ENCODE measurements at regions not wholly inside any gene's neighbourhood (a gene's known extent, or its start where the extent isn't known, plus 50 kb on each side); places are given as distances from the start of the nearest gene placed in this dataset.
"Not testable (repeated sequence)": the region's sequence is repeated elsewhere in the genome, so short reads cannot be mapped to it uniquely, and the experiment has no call there.

GRCh38 chr5:40453689-40454088 lies 226.0 kb upstream of the PTGER4 start:
- no peak for TF ChIP-seq CTCF (conservative IDR thresholded peaks at IDR 0.05; ENCODE audit: low read length)
- no peak for DNase-seq (ENCODE audit: low read depth)
- H3K4me3 ChIP-seq (ENCODE audit: low read length): no peak overlapping the region

GRCh38 chr5:40452874-40453624 lies 226.7 kb upstream of the PTGER4 start:
- H3K4me3 ChIP-seq (ENCODE audit: low read length): no peak overlapping the region
- DNase-seq (ENCODE audit: low read depth): no peak
- no peak for TF ChIP-seq CTCF (conservative IDR thresholded peaks at IDR 0.05; ENCODE audit: low read length)

- no peak for TF ChIP-seq CTCF (conservative IDR thresholded peaks at IDR 0.05; ENCODE audit: low read length)
- no peak overlapping the region for H3K4me3 ChIP-seq (ENCODE audit: low read length)
- peak; percentile 6 for DNase-seq (ENCODE audit: low read depth)
Observed at GRCh38 chr5:40447438-40447837, 232.3 kb upstream of the PTGER4 start.

- H3K4me3 ChIP-seq (ENCODE audit: low read length): no peak overlapping the region
- TF ChIP-seq CTCF (conservative IDR thresholded peaks at IDR 0.05; ENCODE audit: low read length): no peak
- peak; percentile 51 for DNase-seq (ENCODE audit: low read depth)
Observed at GRCh38 chr5:40446910-40447309, 232.8 kb upstream of the PTGER4 start.

GRCh38 chr5:40442346-40442745 lies 237.4 kb upstream of the PTGER4 start:
- DNase-seq (ENCODE audit: low read depth): peak; percentile 14
- no peak for TF ChIP-seq CTCF (conservative IDR thresholded peaks at IDR 0.05; ENCODE audit: low read length)
- H3K4me3 ChIP-seq (ENCODE audit: low read length): no peak overlapping the region

- H3K4me3 ChIP-seq (ENCODE audit: low read length): no peak overlapping the region
- TF ChIP-seq CTCF (conservative IDR thresholded peaks at IDR 0.05; ENCODE audit: low read length): no peak
- DNase-seq (ENCODE audit: low read depth): no peak
Observed at GRCh38 chr5:40441733-40442132, 238.0 kb upstream of the PTGER4 start.

- no peak overlapping the region for H3K4me3 ChIP-seq (ENCODE audit: low read length)
- TF ChIP-seq CTCF (conservative IDR thresholded peaks at IDR 0.05; ENCODE audit: low read length): no peak
- DNase-seq (ENCODE audit: low read depth): no peak
Observed at GRCh38 chr5:40440746-40441145, 239.0 kb upstream of the PTGER4 start.

GRCh38 chr5:40439103-40439502 lies 240.6 kb upstream of the PTGER4 start:
- not testable (repeated sequence) for DNase-seq (ENCODE audit: low read depth); H3K4me3 ChIP-seq (ENCODE audit: low read length)

- not testable (repeated sequence) for DNase-seq (ENCODE audit: low read depth); H3K4me3 ChIP-seq (ENCODE audit: low read length)
Observed at GRCh38 chr5:40438646-40439045, 241.1 kb upstream of the PTGER4 start.
